Right ventricle myocardium superior (tissue), 1 donor: ENCODE measurements at regions not wholly inside any gene's neighbourhood (a gene's known extent, or its start where the extent isn't known, plus 50 kb on each side); places are given as distances from the start of the nearest gene placed in this dataset.
"Not testable (repeated sequence)": the region's sequence is repeated elsewhere in the genome, so short reads cannot be mapped to it uniquely, and the experiment has no call there.

Experiments used
- ATAC-seq: fragments of 200-7000 bp; cut with Tn5 transposase; one replicate; pipeline ENCODE4 v1.9.1; 2020; ENCODE audit warnings: mild to moderate bottlenecking; ENCODE audit not compliant: poor library complexity
- DNase-seq: peaks from one replicate; pipeline ENCODE4 v3.0.0-alpha.2; 2020
- intact Hi-C: fragments of 100-400 bp; cut with DNase I; formaldehyde crosslinking; loops from one replicate; pipeline ENCODE4 v1.11.2; 2022
- donor health status: DM: no; HTN: yes; CAD: no; lungs with severe emphysema.

DNA sequence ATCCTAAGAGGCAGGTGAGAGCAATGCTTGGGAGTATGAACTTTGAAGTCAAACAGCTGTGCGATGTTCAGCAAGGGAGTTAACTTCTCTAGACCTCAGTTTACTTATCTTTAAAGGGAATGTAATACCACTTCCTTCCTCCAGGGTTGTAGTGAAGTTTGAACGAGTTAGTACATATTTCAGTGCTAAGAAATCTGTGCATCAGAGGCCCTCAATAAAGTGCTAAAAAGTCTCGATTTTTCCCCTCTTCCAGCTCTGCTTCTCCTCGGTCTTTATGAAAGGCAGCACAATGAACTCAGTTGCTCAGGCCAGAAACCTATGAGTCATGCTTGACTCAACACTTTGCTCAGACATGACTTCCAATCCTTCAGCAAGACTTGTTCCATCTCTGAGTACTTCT is 418.9 kb downstream of the MDFIC start:
- DNase-seq = no peak
- no peak for ATAC-seq

DNA sequence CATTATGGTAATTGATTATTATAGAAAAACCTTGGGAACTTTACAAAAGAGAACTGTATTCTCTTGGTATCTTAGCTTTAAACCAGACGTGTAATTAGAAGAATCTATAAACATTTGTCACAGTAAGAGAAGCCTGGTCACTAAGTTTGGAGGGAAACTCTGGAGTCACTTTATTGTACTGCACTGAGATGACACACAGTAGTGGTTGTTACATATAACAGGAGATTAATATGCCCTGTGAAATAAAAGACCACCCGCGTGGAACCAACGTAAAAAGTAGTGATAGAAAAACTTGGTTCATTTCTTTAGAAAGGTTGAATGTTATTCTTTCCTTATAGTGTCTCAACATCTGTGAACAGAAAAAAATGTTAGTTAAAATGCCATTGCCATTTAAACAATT is 416.1 kb downstream of the MDFIC start:
- DNase-seq (no peak), ATAC-seq (no peak)
- intact Hi-C loops = no loop called here

More for the DNA sequence above, 418.9 kb downstream of the MDFIC start:
- intact Hi-C loops = no loop called here

DNA sequence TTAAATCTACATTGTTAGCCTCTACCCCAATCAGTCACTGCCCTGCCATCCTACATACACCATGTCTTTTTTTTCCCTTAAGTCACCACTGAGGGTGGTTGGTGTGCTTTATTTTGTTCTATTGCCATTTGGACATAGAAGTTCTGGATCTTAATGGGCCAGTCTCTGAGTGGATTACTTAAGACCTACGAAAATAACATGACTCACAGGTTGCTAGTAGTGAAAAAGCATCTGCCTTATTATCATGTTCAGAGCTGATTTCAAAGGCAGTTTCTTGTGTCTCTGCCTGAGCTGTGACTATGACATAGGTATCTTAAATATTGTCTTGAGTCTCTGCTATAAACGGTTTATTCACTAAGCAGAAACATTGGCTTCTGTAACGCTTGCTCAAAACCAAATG is 410.8 kb downstream of the MDFIC start:
- DNase-seq (no peak), ATAC-seq (no peak)

DNA sequence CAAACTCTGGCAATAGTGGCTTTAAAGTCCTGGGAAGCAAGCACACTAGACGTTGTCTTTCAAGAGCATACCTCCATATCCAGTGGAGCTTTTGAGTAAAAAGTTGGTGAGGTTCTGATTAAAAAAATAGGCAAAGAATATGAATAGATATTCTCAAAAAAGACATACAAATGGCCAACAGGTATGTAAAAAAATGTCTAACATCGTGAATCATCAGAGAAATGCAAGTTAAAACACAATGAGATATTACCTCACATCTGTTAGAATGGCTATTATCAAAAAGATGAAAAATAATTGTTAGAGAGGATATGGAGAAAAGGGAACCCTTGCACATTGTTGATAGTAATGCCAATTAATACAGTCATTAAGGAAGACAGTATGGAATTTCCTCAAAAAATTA is 407.1 kb downstream of the MDFIC start:
- intact Hi-C loops = no loop called here
- no peak for ATAC-seq

More for the DNA sequence above, 410.8 kb downstream of the MDFIC start:
- intact Hi-C loops = no loop called here

DNA sequence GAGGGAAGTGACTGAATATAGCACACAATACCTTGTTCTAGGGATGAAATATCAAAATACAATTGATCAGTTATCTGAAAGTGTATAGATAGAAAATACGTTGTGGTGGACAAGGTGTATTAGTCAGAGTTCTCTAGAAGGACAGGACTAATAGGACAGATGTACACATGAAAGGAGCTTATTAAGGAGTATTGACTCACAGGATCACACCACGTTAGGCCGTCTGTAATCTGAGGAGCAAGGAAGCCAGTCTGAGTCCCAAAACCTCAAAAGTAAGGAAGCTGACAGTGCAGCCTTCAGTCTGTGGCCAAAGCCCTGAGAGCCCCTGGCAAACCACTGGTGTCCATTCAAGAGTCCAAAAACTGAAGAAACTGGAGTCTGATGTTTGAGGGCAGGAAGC is 406.1 kb downstream of the MDFIC start:
- no peak for DNase-seq
- ATAC-seq = no peak
- intact Hi-C loops = no loop called here

More for the DNA sequence above, 407.1 kb downstream of the MDFIC start:
- no peak for DNase-seq

DNA sequence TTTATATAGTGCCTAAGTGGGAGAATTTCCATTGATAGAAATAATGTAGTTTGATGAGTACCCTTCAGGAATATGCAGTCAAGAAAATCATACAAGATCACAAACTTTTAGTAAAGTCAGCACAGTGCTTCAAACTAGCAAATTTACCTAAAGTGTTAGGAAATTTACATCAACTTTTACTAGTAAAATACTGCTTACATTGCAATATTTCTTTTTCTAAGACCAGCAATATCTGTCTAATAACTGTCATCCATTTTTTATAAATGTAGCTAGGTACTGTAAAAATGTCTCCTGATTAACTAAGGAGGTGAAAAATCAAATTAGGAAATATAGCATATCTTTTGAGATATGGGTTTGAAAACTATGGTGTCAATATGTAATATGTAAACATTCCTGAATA is 405.4 kb downstream of the MDFIC start:
- intact Hi-C loops = no loop called here
- DNase-seq (no peak), ATAC-seq (no peak)

DNA sequence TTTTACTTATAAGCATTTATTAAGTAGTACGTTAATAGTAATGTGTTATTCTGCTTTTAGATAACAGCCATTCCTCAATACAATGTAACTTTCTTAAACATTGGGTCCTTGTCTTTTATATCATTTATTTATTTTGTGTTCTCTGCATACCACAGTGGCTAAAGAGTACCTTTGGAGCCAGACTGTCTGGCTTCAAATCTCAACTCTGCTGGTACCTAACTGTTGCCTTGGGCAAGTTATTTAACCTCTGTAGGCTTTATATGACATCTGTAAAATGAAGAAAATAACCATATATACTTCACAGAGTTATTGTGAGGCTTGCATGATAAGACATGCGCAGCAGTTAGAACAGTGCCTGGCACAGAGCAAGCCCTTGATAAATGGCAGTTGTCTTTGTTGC is 397.6 kb downstream of the MDFIC start:
- no peak for DNase-seq
- no peak for ATAC-seq
- intact Hi-C loops = no loop called here

DNA sequence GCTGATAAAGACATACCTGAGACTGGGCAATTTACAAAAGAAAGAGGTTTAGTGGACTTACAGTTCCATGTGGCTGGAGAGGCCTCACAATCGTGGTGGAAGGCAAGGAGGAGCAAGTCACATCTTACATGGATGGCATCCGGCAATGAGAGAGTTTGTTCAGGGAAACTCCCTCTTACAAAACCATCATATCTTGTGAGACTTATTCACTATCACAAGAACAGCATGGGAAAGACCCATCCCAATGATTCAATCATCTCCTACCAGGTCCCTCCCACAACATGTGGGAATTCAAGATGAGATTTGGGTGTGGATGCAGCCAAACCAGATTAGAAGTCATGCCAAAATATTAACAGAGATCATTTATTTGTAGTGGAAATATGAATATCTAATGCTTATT is 388.4 kb downstream of the MDFIC start:
- ATAC-seq, DNase-seq, intact Hi-C loops: not testable (repeated sequence)

DNA sequence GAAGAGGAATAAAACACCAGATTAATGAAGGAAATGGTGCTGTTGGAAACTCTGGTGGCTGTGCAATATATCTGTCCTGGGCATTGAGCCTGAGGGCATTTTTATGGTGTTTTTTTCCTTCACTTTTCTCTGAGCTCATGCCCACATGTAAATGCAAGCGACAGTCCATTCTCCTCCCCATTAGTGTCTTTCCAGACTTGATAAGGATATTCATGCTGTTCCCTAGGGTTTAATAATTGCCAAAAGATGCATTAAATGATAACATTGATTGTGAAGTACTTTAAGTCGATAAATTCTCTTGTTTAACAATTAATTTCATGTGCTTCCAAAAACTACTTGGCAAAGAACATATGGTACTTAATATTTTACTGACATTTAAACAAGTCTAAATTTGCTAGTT is 384.7 kb downstream of the MDFIC start:
- intact Hi-C loops = no loop called here
- ATAC-seq = no peak
- DNase-seq = no peak

DNA sequence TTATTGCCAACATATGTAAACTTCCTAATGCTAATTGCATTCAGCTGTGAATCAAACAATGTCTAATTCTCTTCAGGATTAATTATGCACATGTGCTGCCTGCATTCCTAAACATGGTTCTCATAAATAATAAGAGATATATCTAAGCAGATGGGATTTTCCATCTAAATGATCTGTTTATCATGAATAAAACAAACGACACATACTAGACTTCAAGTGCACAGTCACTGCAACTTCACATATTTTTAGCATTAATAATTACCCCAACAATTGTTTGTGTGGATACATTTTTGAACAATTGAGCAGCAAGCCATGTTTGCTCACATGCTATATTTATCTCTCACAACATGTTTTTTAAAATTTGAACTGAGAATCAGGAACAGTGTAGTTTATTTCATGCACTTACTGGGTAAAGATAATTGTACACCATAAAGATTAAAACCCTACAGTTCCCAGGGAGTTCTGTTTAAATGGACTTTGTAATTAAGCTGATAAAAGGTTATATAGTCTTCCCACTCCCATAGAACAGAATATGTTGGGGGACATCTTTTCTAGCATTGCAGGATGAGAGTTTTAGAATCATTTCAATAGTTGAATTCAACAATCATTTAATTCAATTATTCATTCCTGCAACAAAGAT is 378.5 kb downstream of the MDFIC start:
- ATAC-seq = no peak
- no peak for DNase-seq
- intact Hi-C loops = no loop called here

DNA sequence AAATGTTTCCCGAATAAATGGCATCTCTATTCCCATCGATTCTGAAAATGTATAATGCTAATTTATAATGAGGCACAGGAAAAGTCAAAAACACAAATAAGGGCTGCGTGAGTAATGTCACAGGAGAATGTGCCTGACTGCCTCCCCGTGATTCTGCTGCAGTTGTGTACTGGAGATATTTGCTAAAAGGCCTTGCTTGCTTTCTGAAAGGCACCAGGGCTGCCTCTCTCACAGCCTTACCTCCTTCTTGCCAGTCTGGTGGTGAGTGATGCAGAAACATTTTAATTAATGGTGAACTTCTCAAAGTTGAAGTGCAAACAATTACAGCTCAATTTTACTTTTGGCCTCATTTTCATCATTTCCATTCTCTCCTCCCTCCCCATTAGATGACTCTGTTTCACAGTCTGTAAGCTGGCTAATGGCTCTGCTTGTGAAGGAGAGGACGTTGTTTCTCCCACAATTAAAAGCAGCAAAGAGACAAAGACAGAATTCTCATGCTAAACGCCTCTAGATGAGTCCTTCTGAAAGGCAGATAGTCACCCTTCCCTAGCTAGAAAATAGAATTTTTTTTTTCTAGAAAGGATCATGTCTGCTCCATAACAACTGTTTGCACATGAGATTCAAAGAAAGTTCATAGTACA is 377.6 kb downstream of the MDFIC start:
- intact Hi-C loops = no loop called here
- ATAC-seq = no peak
- no peak for DNase-seq

DNA sequence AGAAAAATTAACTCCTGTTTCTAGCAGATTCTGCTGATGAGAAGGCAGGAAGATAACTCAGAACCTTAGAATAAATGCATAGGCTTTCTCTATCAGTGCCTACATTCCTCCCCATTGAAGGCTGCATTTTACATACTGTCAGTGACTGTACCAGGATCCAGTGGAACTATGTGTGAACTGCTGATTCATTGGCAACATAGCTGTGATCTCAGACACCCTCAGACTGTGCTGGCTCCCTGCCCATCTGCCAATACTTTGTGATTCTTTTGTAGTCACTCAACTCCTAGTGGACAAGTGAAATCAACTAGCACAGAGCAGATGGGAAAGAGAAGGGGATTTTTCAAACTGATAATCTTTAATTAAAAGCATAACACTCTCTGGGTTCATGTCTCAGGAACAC is 375.8 kb downstream of the MDFIC start:
- intact Hi-C loops = no loop called here
- ATAC-seq (no peak), DNase-seq (no peak)

DNA sequence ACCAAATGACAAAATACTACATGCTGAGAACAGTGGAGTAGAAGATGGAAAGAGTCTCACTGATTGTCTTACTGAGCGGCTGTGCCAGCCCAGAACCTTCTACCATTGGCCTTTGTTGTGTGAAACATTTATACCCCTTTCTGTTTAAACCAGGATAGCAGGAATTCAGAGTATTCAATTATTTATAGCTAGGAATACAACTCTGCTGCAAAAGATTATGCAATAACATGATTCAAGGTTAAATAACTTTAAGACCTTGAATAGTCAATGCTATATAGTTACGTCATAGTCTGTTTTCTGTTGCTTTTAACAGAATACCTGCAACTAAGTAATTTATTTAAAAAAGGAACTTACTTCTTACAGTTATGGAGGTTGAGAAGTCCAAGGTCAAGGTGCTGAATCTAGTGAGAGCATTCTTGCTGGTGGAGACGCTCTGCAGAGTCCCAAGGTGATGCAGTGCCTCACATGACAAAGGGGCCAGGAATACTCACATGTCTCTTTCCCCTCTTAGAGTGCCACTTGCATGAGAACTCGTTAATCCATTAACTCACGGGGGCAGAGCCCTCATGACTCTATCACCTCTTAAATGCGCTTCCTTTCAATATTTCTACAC is 371.8 kb downstream of the MDFIC start:
- ATAC-seq (no peak), DNase-seq (no peak)
- intact Hi-C loops = no loop called here

DNA sequence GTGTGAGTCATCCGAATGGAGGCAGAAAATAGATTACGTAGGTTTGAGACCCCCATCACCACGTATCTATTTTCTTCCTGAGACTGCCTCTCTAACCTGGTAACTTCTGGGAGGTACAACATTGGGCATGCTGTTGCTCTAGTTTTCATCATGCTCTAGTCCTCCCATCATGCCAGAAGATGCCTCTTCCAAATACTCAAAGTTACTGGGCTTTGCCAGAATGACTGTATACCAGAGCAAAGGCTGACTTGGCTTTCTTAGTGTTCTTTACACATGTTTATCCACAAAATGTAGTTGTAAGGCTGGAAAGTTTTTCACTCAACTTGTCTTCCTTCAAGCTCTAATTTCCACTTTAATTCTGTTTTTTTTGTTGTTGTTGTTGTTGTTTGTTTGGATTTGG is 370.5 kb downstream of the MDFIC start:
- intact Hi-C loops = no loop called here
- no peak for DNase-seq
- no peak for ATAC-seq

DNA sequence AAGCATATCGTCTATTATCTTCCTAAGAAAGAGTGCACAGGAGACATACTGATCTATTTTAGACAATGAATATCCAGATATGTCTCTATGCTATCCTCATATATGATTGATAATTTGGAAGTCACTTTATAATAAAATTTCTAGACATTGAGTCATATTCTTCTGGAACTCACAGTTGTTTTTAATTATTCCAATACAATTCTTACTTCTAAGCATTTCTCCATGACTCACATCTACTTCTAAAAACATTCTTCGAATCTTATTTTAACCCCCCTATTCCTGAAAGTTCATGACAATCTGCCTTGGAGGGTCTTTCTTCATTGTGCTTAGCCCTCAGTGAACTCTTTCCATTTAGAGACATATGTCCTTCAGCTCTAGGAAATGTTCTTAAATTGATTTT is 368.1 kb downstream of the MDFIC start:
- intact Hi-C loops = no loop called here
- DNase-seq (no peak), ATAC-seq (no peak)

DNA sequence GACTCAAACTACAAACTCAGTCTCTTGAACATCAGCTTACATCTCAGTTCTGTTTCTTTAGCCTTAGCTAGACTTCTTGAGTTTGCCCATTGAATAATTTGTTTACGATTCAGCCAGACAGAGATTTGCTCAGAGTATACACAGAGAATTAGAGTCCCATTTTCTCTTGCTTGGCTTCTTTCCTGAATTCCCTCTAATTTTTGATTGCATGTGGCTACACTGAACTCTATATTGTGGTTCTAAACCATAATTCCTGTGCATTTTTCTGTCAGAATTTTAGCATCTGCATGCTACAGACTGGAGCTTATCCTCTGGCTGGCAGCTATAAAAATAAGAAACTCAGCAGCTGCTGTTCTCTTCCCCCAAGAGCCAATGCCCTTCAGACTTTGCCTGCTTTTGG is 354.9 kb downstream of the MDFIC start:
- no peak for ATAC-seq
- DNase-seq = no peak
- intact Hi-C loops = no loop called here

DNA sequence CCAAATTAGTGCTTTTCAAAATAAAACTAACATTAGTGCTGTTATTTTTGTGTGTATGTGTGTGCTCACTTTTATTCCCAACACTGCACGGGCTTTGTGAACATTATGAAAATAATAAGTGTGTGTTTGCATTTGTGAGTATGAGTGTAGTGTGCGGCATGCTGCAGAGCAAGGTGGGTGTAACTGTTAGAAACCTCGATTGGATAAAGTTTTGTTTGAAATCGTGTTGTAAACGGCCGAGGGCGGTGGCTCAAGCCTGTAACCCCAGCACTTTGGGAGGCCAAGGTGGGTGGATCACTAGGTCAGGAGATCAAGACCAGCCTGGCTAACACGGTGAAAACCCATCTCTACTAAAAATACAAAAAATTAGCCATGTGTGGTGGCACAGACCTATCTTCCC is 352.0 kb downstream of the MDFIC start:
- intact Hi-C loops, DNase-seq, ATAC-seq: not testable (repeated sequence)

DNA sequence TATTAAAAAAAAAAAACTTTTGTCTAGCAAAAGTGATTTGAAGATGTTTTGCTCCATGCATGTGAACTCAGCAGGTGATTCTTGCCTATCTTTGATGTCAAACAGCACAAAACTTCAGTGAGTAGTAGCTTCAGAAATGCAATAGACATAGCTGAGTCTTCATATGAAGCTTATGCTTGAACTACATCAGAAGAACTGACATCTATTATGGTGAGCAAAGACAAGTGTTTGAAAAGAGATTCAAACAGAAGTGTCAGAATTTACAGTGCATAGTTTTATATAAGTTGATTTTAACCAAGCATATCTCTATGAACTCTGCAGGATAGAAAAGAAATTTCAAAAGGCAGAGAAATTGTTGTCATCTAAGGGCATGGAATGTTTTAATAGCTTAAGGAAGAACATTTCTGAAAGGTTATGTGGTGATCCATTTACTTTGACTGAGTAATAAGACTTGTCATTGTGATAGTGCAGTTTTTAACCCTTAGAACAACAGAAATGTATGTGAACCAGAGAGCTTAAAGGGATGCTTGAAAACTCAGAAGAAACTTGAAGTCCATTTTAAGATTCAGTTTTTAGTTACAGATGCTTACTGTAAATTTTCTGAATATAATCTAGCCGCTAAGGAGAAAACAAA is 351.4 kb downstream of the MDFIC start:
- no peak for ATAC-seq
- no peak for DNase-seq

DNA sequence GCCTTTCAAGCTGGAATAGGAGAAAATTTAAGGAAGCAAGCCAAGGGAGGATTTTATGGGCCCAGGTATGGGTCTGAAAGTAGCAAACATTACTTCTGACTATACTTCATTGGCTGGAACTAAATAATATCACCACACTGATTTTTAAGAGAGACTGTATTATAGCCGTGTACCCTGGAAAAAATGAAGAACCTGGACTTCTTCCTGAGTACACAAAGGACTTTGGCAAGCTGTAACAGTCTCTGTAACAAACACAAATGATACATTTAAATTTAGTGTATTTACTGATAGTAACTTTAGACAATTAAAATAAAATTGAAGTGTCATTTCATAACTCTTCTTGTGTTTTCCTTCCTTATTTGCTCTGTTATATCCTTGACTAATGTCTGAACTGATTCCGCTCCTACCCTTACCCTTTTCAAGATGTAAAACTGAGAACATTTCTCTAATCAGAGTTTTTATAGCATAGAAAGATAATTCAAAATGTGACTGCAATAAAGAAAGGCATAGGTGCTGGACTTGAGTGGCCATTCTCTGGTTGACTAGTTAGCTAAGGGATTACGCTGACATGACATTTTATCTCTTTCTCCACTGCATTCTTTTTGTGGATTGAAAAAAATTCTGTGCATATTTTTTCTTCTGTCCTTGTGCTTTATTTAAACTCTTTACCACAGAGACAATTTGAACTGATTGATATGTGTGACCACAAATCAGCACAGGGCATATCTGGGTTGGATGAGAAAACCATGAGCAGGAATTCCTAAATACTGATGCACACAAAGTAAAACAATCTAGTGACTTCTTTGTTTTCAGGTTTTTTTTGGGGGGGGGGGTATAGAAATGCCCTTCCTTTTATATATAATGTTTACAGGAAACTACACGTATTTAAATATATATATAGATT is 349.7 kb downstream of the MDFIC start:
- ATAC-seq (no peak), DNase-seq (no peak)
- intact Hi-C loops = no loop called here

More for the DNA sequence above, 351.4 kb downstream of the MDFIC start:
- intact Hi-C loops = no loop called here
